ENCODE measurements at regions not wholly inside any gene's neighbourhood (a gene's known extent, or its start where the extent isn't known, plus 50 kb on each side); places are given as distances from the start of the nearest gene placed in this dataset.

DNA sequence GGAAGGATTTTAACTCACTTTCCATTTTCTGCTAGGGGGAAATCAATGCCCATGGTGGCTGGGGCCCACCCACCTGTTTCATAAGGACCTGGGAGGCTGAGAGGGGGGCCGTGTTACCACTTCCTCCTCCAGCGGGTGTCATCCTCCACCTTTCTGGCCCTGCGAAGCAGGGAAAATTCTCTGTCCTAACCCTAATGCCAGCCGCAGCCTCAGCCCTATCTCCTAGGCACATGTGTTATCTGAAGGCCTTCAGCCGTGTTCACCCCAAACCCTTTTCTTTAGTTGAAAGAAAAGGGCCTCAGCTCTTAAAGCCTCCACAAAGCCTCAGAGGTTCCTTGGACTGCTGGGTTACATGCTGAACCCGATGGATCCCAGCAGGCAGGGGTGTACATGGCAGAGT is 55.4 kb upstream of the NECTIN1 start:
- Histone ChIP-seq H3K79me2 (ENCODE audit: control insufficient read depth, insufficient read depth, low read length) (no peaks in the 10 kb centered on the region), H3K9ac (replicated peaks; ENCODE audit: extremely low read depth, insufficient read depth, low read length) (no peak overlapping the region), H2AFZ (ENCODE audit: low read depth, low read length) (no peak overlapping the region), H3K4me1 (ENCODE audit: control insufficient read depth, extremely low read depth, insufficient read depth, low read length) (no peaks in the 10 kb centered on the region), H3K9me3 (replicated peaks; ENCODE audit: control insufficient read depth, insufficient read depth, low read length) (no peaks in the 10 kb centered on the region), H3K36me3 (ENCODE audit: control insufficient read depth in 2 of 2, extremely low read depth in 1 of 2, insufficient read depth in 2 of 2, low read length in 2 of 2) (no peaks in the 10 kb centered on the region), H4K20me1 (replicated peaks; ENCODE audit: control insufficient read depth, extremely low read depth, insufficient read depth, low read length) (no peaks in the 10 kb centered on the region), H3K4me2 (ENCODE audit: insufficient read depth, low read length) (no peak overlapping the region), H3K27ac (ENCODE audit: insufficient read depth, low read depth, low read length) (no peak overlapping the region), H3K4me3 (replicated peaks in 1 of 3; ENCODE audit: insufficient read depth in 1 of 3, low read depth in 1 of 3, low read length in 3 of 3) (no peak overlapping the region), H3K27me3 (ENCODE audit: control insufficient read depth in 2 of 2, insufficient read depth in 2 of 2, low read length in 2 of 2) (no peaks in the 10 kb centered on the region), H3K9me1 (replicated peaks; ENCODE audit: control insufficient read depth, extremely low read depth, insufficient read depth, low read length) (no peaks in the 10 kb centered on the region)
- dilution Hi-C loops (cut with MboI; ENCODE audit: extremely low pct_ligation_motif_present, low sequenced_read_pairs) (no loop called here), intact Hi-C loops (cut with micrococcal nuclease) (no loop called here)
- no TSS peak for BruUV-seq (replicated peaks)
- DNase-seq (ENCODE audit: low read depth, low spot score) (no peak), FAIRE-seq (no peak)
- CTCF ChIA-PET: no interaction called here
- TF ChIP-seq EZH2 (IDR thresholded peaks at IDR 0.05; ENCODE audit: borderline replicate concordance, low read depth, low read length, severe bottlenecking): no peak
- TF ChIP-seq FOS (IDR thresholded peaks at IDR 0.05; ENCODE audit: borderline replicate concordance, insufficient read depth, low read length): no peak
- no peak for TF ChIP-seq JUN (IDR thresholded peaks at IDR 0.05; ENCODE audit: borderline replicate concordance, insufficient read depth, insufficient read length, low read depth)
- TF ChIP-seq POLR2AphosphoS5 (IDR thresholded peaks at IDR 0.05; ENCODE audit: insufficient read depth, low read depth, low read length): no peak
- TF ChIP-seq POLR2A (IDR thresholded peaks at IDR 0.05; ENCODE audit: low read depth, low read length): no peak
- no peak for TF ChIP-seq CTCF (IDR thresholded peaks at IDR 0.05; ENCODE audit: extremely low read depth in 1 of 2, insufficient read depth in 1 of 2, low read depth in 1 of 2, low read length in 2 of 2)
- POLR2A ChIA-PET: no interaction called here

Data from endothelial cell of umbilical vein (primary cell).